Body of pancreas (tissue), 4 donors: ENCODE measurements at regions not wholly inside any gene's neighbourhood (a gene's known extent, or its start where the extent isn't known, plus 50 kb on each side); places are given as distances from the start of the nearest gene placed in this dataset.

Source experiments
- ATAC-seq: fragments of 150-250 bp; one replicate; pipeline ENCODE4 v1.9.1; 2016
- DNase-seq, 4 donors: peaks; one replicate each; pipeline ENCODE4 v3.0.0-alpha.2; 2019
- H3K27ac ChIP-seq, 4 donors: fragments of 200-600 bp; sonication (generic); 1 replicate in 3 of 4; 2 replicates in 1 of 4; pipeline versions ENCODE4 v1.5.1 to v1.6.1; 2016 to 2019; ENCODE audit warnings: mild to moderate bottlenecking in 1 of 4, mixed read lengths in 1 of 4, moderate library complexity in 1 of 4
- H3K27me3 ChIP-seq, 2 donors: fragments of 200-600 bp; sonication (generic); one replicate each; pipeline ENCODE4 v1.6.0; 2016; ENCODE audit warnings: mild to moderate bottlenecking in 1 of 2
- H3K36me3 ChIP-seq, 2 donors: fragments of 200-600 bp; sonication (generic); replicated peaks in 1 of 2; 2 replicates each; pipeline ENCODE4 v1.5.1; 2016; ENCODE audit warnings: low read depth in 2 of 2; ENCODE audit not compliant: insufficient read depth in 1 of 2
- H3K4me1 ChIP-seq: fragments of 200-600 bp; sonication (generic); one replicate; pipeline ENCODE4 v1.6.0; 2016
- H3K4me3 ChIP-seq, 2 donors: fragments of 200-600 bp; sonication (generic); 1 replicate in 1 of 2; 2 replicates in 1 of 2; pipeline ENCODE4 v1.5.1; 2016 to 2019
- H3K9me3 ChIP-seq, 3 donors: fragments of 200-600 bp; sonication (generic); 1 replicate in 2 of 3; 2 replicates in 1 of 3; pipeline ENCODE4 v1.5.1; 2016
- CTCF ChIP-seq, 7 experiments: fragments of 450-650 bp in 4 of 7; fragments of 200-600 bp in 3 of 7; sonication (generic) in 3 of 7; IDR thresholded peaks; one replicate each; pipeline ENCODE4 v1.5.1; 2016 to 2019; ENCODE audit warnings: antibody characterized with exemption in 7 of 7
- POLR2A ChIP-seq, 3 donors: fragments of 450-650 bp; IDR thresholded peaks; one replicate each; pipeline ENCODE4 v1.6.1; 2016; ENCODE audit warnings: antibody characterized with exemption in 3 of 3, mild to moderate bottlenecking in 2 of 3
- WGBS, 2 donors: methylation state at CpG; one replicate each; pipeline ENCODE4 v1.1.5; 2017; 5-methylcytosine and 5-hydroxymethylcytosine counted together
- intact Hi-C: fragments of 100-400 bp; cut with DNase I; formaldehyde crosslinking; loops from one replicate; pipeline ENCODE4 v1.15.1; 2023

- H3K27ac ChIP-seq = no peak overlapping the region
- H3K27me3 ChIP-seq = no peaks in the 10 kb centered on the region
- ATAC-seq = no peak
- TF ChIP-seq POLR2A (IDR thresholded peaks at IDR 0.05) (no peak), CTCF (IDR thresholded peaks at IDR 0.05) (no peak)
- H3K36me3 ChIP-seq = no peaks in the 10 kb centered on the region
- H3K4me1 ChIP-seq = no peaks in the 10 kb centered on the region
- no peaks in the 10 kb centered on the region for H3K9me3 ChIP-seq
- intact Hi-C loops = no loop called here
- WGBS, 2 donors = 54 to 59% methylated on average over 12 of the region's 12 CpGs
- no peak for DNase-seq
- H3K4me3 ChIP-seq = no peak overlapping the region
Observed at GRCh38 chr1:34412598-34413370, 236.1 kb downstream of the C1orf94 start.

DNA sequence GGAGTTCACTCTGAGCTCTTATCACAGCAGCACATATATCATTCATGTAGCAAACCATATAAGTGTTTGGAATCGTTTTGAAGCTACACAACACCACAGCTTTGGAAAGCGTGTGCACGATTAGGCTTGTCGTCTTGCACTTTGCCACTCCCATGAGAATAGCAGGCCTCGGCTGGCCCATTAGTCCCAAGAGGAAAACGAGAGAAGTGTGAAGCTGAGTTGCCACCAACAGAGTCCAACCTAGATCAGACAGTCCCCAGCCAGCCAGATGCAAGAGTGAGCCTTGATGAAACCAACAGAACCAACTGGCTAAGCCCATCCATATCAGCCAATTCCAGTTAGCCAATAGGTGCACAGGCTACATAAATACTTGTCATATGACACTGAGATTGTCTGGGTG lies 238.4 kb downstream of the C1orf94 start:
- ATAC-seq (no peak), DNase-seq (no peak)
- Histone ChIP-seq H3K27me3 (no peaks in the 10 kb centered on the region), H3K9me3 (no peaks in the 10 kb centered on the region), H3K4me3 (no peak overlapping the region), H3K36me3 (no peaks in the 10 kb centered on the region), H3K4me1 (no peaks in the 10 kb centered on the region), H3K27ac (no peak overlapping the region)
- TF ChIP-seq POLR2A (IDR thresholded peaks at IDR 0.05) (no peak), CTCF (IDR thresholded peaks at IDR 0.05) (no peak)
- 54 to 70% methylated on average over 6 of the region's 6 CpGs for WGBS, 2 donors
- intact Hi-C loops = no loop called here

DNA sequence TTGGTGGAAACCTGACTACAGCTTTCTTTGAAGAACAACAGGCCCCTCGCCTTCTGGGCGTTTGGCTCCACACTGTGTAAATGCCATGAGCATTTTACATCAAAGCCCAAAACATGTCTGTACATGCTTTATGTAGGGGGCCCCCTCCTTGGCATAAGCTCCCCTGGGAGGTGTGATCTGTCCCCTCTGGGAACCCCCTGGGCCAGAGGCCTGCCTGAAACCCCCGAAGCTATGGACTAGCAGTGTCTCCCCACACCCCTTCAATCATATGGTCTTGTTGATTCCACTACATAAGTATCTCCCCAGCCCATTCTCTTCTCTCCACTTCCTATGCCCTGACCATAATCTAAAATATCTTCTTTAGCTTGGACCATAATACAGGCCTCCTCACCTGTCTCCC lies 241.5 kb downstream of the C1orf94 start:
- TF ChIP-seq POLR2A (IDR thresholded peaks at IDR 0.05) = no peak
- no peak for TF ChIP-seq CTCF (IDR thresholded peaks at IDR 0.05)
- 72 to 81% methylated on average over 3 of the region's 3 CpGs for WGBS, 2 donors
- H3K9me3 ChIP-seq = no peaks in the 10 kb centered on the region
- no peaks in the 10 kb centered on the region for H3K27me3 ChIP-seq
- DNase-seq = no peak
- H3K4me3 ChIP-seq = no peak overlapping the region
- no peak for ATAC-seq
- no peak overlapping the region for H3K27ac ChIP-seq
- intact Hi-C loops = no loop called here
- no peaks in the 10 kb centered on the region for H3K36me3 ChIP-seq
- H3K4me1 ChIP-seq = no peaks in the 10 kb centered on the region

- TF ChIP-seq CTCF (IDR thresholded peaks at IDR 0.05) (no peak), POLR2A (IDR thresholded peaks at IDR 0.05) (no peak)
- H3K9me3 ChIP-seq = no peaks in the 10 kb centered on the region
- no peak for DNase-seq
- H3K36me3 ChIP-seq = no peaks in the 10 kb centered on the region
- intact Hi-C loops = no loop called here
- no peak overlapping the region for H3K4me3 ChIP-seq
- WGBS, 2 donors = 53 to 62% methylated on average over 4 to 5 of the region's 5 CpGs
- H3K27ac ChIP-seq = no peak overlapping the region
- no peak for ATAC-seq
- H3K4me1 ChIP-seq = no peaks in the 10 kb centered on the region
- no peaks in the 10 kb centered on the region for H3K27me3 ChIP-seq
Observed at GRCh38 chr1:34419663-34420136, 243.0 kb downstream of the C1orf94 start.

- H3K9me3 ChIP-seq = no peaks in the 10 kb centered on the region
- H3K36me3 ChIP-seq = no peaks in the 10 kb centered on the region
- ATAC-seq (no peak), DNase-seq (no peak)
- WGBS, 2 donors = 69 to 82% methylated on average over 5 of the region's 5 CpGs
- no peaks in the 10 kb centered on the region for H3K27me3 ChIP-seq
- no peak for TF ChIP-seq CTCF (IDR thresholded peaks at IDR 0.05)
- TF ChIP-seq POLR2A (IDR thresholded peaks at IDR 0.05) = no peak
- H3K4me3 ChIP-seq = no peak overlapping the region
- no peaks in the 10 kb centered on the region for H3K4me1 ChIP-seq
- intact Hi-C loops = no loop called here
- no peak overlapping the region for H3K27ac ChIP-seq
Observed at GRCh38 chr1:34425046-34425445, 248.3 kb downstream of the C1orf94 start.
